ENCODE measurements at regions not wholly inside any gene's neighbourhood (a gene's known extent, or its start where the extent isn't known, plus 50 kb on each side); places are given as distances from the start of the nearest gene placed in this dataset.

GRCh38 chr3:20552605-20553275 lies 366.7 kb upstream of the SGO1 start:
- TF ChIP-seq ZBTB17 (tag by site-specific recombination; IDR thresholded peaks at IDR 0.05) = no peak
- no peak for TF ChIP-seq ZNF449 (tag by site-specific recombination; IDR thresholded peaks at IDR 0.05)
- no peak for TF ChIP-seq SETDB1 (IDR thresholded peaks at IDR 0.05; ENCODE audit: insufficient read length, low read length)
- no peak for TF ChIP-seq ZNF660 (tag by site-specific recombination; IDR thresholded peaks at IDR 0.05)
- TF ChIP-seq ZNF175 (tag by site-specific recombination; IDR thresholded peaks at IDR 0.05) = no peak
- TF ChIP-seq CTCF (tag by site-specific recombination; IDR thresholded peaks at IDR 0.05) = no peak
- no peak for TF ChIP-seq ZNF513 (tag by site-specific recombination; IDR thresholded peaks at IDR 0.05)
- TF ChIP-seq RBAK (tag by site-specific recombination; IDR thresholded peaks at IDR 0.05) = no peak
- no peak for TF ChIP-seq ZFP3 (tag by site-specific recombination; IDR thresholded peaks at IDR 0.05; ENCODE audit: low read depth)
